SK-N-SH treated with all-trans-retinoic acid at 6 μM for 48 hours (cell line): ENCODE measurements at regions not wholly inside any gene's neighbourhood (a gene's known extent, or its start where the extent isn't known, plus 50 kb on each side); places are given as distances from the start of the nearest gene placed in this dataset.

Experiments used
- ATAC-seq: fragments of 200-7000 bp; cut with Tn5 transposase; 3 replicates; pipeline ENCODE4 v1.9.1; 2020; ENCODE audit warnings: mild to moderate bottlenecking, moderate library complexity
- ARNTL ChIP-seq: fragments of 450-650 bp; formaldehyde crosslinking; IDR thresholded peaks from 2 replicates; pipeline ENCODE4 v1.5.0; 2020; ENCODE audit warnings: low read depth, mild to moderate bottlenecking, moderate library complexity, borderline replicate concordance
- BACH2 ChIP-seq: fragments of 250-450 bp; sonication (Bioruptor Pico); IDR thresholded peaks from 2 replicates; pipeline ENCODE4 v1.9.0; 2021; ENCODE audit warnings: mild to moderate bottlenecking, borderline replicate concordance
- CSDC2 ChIP-seq: fragments of 250-450 bp; sonication (Bioruptor Pico); IDR thresholded peaks from 2 replicates; pipeline ENCODE4 v1.5.0; 2020; ENCODE audit warnings: mild to moderate bottlenecking, moderate library complexity
- ESRRG ChIP-seq: fragments of 250-450 bp; sonication (Bioruptor Pico); IDR thresholded peaks from 2 replicates; pipeline ENCODE4 v1.6.1; 2021; ENCODE audit warnings: mild to moderate bottlenecking
- GLIS3 ChIP-seq: fragments of 250-450 bp; sonication (Bioruptor Pico); IDR thresholded peaks from 2 replicates; pipeline ENCODE4 v1.5.0; 2020; ENCODE audit warnings: mild to moderate bottlenecking, moderate library complexity
- ISL1 ChIP-seq: fragments of 250-450 bp; sonication (Bioruptor Pico); IDR thresholded peaks from 2 replicates; pipeline ENCODE4 v2.1.2; 2022; ENCODE audit warnings: mild to moderate bottlenecking, moderate library complexity
- OSR1 ChIP-seq: fragments of 250-450 bp; sonication (Bioruptor Pico); IDR thresholded peaks from 2 replicates; pipeline ENCODE4 v1.8.0; 2022; ENCODE audit warnings: moderate library complexity, mild to moderate bottlenecking, inconsistent platforms
- RARB ChIP-seq: fragments of 250-450 bp; sonication (Bioruptor Pico); IDR thresholded peaks from 2 replicates; pipeline ENCODE4 v1.8.0; 2021; ENCODE audit warnings: mild to moderate bottlenecking, moderate library complexity
- SNAI2 ChIP-seq: fragments of 250-450 bp; sonication (Bioruptor Pico); IDR thresholded peaks from 2 replicates; pipeline ENCODE4 v1.5.0; 2020; ENCODE audit warnings: mild to moderate bottlenecking, moderate library complexity
- TCF4 ChIP-seq: fragments of 250-450 bp; sonication (Bioruptor Pico); IDR thresholded peaks from 2 replicates; pipeline ENCODE4 v1.8.0; 2021; ENCODE audit warnings: mild to moderate bottlenecking, moderate library complexity, borderline replicate concordance
- TOX ChIP-seq: fragments of 250-450 bp; sonication (Bioruptor Pico); IDR thresholded peaks from 2 replicates; pipeline ENCODE4 v1.8.0; 2021; ENCODE audit warnings: mild to moderate bottlenecking, moderate library complexity, borderline replicate concordance
- ZC3H10 ChIP-seq: fragments of 250-450 bp; sonication (Bioruptor Pico); IDR thresholded peaks from 2 replicates; pipeline ENCODE4 v1.5.1; 2021; ENCODE audit warnings: mild to moderate bottlenecking, moderate library complexity
- ZFP3 ChIP-seq: fragments of 250-450 bp; sonication (Bioruptor Pico); IDR thresholded peaks from 2 replicates; pipeline ENCODE4 v1.5.0; 2020; ENCODE audit warnings: mild to moderate bottlenecking, moderate library complexity
- ZFP30 ChIP-seq: fragments of 450-650 bp; formaldehyde crosslinking; IDR thresholded peaks from 2 replicates; pipeline ENCODE4 v1.5.0; 2022; ENCODE audit warnings: mild to moderate bottlenecking, moderate library complexity
- ZNF70 ChIP-seq: fragments of 450-650 bp; formaldehyde crosslinking; IDR thresholded peaks from 2 replicates; pipeline ENCODE4 v1.5.0; 2020; ENCODE audit warnings: mild to moderate bottlenecking, moderate library complexity
- ZNF8 ChIP-seq: fragments of 450-650 bp; formaldehyde crosslinking; IDR thresholded peaks from 2 replicates; pipeline ENCODE4 v1.5.0; 2020; ENCODE audit warnings: mild to moderate bottlenecking, moderate library complexity
- TF ChIP-seq, protein P1 (sequence below): fragments of 250-450 bp; sonication (Bioruptor Pico); IDR thresholded peaks from 2 replicates; pipeline ENCODE4 v1.5.1; 2021; ENCODE audit warnings: mild to moderate bottlenecking, moderate library complexity
- TF ChIP-seq, protein P2 (sequence below): fragments of 250-450 bp; sonication (Bioruptor Pico); IDR thresholded peaks from 2 replicates; pipeline ENCODE4 v1.5.1; 2020; ENCODE audit warnings: low read depth, mild to moderate bottlenecking, moderate library complexity
- TF ChIP-seq, protein P3 (sequence below): fragments of 250-450 bp; sonication (Bioruptor Pico); IDR thresholded peaks from 2 replicates; pipeline ENCODE4 v1.8.0; 2020; ENCODE audit warnings: mild to moderate bottlenecking, moderate library complexity, borderline replicate concordance
- TF ChIP-seq, protein P4 (sequence below): fragments of 250-450 bp; sonication (Bioruptor Pico); IDR thresholded peaks from 2 replicates; pipeline ENCODE4 v1.8.0; 2021; ENCODE audit warnings: low read depth, mild to moderate bottlenecking, moderate library complexity, borderline replicate concordance
- TF ChIP-seq, protein P5 (sequence below): fragments of 250-450 bp; sonication (Bioruptor Pico); IDR thresholded peaks from 2 replicates; pipeline ENCODE4 v1.5.0; 2020; ENCODE audit warnings: mild to moderate bottlenecking, moderate library complexity

DNA sequence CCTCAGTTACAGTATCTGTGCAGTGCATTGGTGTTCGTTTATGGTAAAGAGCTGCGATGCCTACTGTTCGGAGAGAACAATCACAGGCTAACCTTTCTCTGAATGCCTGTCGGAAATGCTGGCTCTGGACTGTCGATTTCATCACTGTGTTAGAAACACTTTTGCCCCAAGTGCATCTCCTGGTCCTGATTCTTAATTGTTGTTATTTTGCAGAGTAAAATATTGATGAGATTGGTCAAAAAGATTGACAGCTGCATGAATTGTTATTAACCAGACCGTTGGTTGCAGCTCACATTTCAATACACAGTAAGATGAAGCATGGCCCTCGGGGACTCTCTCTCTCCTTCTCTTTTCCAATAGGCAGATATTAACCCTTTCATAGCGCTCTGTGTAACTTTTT, 557.4 kb upstream of the ADARB2 start (continued):
- TF ChIP-seq TCF4 (CRISPR knock-in tag), result no peak
- TF ChIP-seq, protein P1, sequence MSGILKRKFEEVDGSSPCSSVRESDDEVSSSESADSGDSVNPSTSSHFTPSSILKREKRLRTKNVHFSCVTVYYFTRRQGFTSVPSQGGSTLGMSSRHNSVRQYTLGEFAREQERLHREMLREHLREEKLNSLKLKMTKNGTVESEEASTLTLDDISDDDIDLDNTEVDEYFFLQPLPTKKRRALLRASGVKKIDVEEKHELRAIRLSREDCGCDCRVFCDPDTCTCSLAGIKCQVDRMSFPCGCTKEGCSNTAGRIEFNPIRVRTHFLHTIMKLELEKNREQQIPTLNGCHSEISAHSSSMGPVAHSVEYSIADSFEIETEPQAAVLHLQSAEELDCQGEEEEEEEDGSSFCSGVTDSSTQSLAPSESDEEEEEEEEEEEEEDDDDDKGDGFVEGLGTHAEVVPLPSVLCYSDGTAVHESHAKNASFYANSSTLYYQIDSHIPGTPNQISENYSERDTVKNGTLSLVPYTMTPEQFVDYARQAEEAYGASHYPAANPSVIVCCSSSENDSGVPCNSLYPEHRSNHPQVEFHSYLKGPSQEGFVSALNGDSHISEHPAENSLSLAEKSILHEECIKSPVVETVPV (CRISPR knock-in tag), result no peak
- no peak for TF ChIP-seq ZNF70
- TF ChIP-seq, all 23 proteins: peak for 0

DNA sequence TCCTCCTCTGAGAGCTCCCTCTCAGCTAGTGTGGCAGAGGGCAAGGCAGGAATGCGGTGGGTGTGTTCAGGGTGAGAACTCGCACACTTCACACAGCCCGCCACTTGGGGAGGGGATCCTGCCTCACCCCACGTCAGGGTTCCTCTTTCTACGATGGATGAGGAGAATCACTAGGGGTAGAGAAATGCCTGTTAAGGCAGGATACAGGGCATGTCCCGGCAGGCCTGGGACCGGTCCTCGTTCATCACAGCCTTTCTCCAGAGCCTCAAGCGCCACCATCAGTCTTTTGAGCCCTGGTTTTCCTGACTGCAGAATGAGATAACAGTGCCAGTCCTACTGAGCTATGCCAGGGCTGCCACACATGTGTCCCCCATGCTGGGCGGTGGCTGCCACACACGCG, 546.7 kb upstream of the ADARB2 start:
- TF ChIP-seq SNAI2 (no peak), OSR1 (no peak), RARB (CRISPR knock-in tag) (no peak), ZFP30 (CRISPR knock-in tag) (no peak), BACH2 (no peak)
- TF ChIP-seq, protein P2, sequence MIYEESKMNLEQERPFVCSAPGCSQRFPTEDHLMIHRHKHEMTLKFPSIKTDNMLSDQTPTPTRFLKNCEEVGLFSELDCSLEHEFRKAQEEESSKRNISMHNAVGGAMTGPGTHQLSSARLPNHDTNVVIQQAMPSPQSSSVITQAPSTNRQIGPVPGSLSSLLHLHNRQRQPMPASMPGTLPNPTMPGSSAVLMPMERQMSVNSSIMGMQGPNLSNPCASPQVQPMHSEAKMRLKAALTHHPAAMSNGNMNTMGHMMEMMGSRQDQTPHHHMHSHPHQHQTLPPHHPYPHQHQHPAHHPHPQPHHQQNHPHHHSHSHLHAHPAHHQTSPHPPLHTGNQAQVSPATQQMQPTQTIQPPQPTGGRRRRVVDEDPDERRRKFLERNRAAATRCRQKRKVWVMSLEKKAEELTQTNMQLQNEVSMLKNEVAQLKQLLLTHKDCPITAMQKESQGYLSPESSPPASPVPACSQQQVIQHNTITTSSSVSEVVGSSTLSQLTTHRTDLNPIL (CRISPR knock-in tag), result no peak
- no peak for ATAC-seq

DNA sequence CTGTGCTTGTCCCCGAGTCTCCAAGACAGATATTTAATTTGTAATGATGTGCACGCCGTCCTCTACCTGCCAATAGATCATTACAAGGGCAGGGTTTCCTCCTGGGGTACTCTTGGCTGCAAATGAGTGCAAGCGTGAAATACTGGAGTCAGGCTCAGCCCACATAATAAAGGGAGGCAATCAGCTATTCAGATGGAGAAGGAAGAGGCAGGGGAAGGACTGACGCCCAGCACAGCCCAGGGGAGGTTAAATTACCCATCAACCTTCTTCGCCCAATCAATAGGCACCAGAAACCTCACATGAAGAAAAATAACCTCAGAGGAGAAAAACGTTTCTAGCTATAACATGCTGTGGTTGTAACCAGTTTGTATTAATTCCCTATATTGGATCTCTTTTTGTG, 544.9 kb upstream of the ADARB2 start:
- no peak for ATAC-seq
- TF ChIP-seq ISL1 (no peak), OSR1 (no peak), TCF4 (CRISPR knock-in tag) (no peak), ZFP3 (CRISPR knock-in tag) (no peak), RARB (CRISPR knock-in tag) (no peak), ZC3H10 (CRISPR knock-in tag) (no peak), ARNTL (CRISPR knock-in tag) (no peak), GLIS3 (CRISPR knock-in tag) (no peak), CSDC2 (CRISPR knock-in tag) (no peak), ESRRG (CRISPR knock-in tag) (no peak), TOX (no peak)
- TF ChIP-seq, protein P3, sequence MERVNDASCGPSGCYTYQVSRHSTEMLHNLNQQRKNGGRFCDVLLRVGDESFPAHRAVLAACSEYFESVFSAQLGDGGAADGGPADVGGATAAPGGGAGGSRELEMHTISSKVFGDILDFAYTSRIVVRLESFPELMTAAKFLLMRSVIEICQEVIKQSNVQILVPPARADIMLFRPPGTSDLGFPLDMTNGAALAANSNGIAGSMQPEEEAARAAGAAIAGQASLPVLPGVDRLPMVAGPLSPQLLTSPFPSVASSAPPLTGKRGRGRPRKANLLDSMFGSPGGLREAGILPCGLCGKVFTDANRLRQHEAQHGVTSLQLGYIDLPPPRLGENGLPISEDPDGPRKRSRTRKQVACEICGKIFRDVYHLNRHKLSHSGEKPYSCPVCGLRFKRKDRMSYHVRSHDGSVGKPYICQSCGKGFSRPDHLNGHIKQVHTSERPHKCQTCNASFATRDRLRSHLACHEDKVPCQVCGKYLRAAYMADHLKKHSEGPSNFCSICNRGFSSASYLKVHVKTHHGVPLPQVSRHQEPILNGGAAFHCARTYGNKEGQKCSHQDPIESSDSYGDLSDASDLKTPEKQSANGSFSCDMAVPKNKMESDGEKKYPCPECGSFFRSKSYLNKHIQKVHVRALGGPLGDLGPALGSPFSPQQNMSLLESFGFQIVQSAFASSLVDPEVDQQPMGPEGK (CRISPR knock-in tag), result no peak
- TF ChIP-seq, protein P4, sequence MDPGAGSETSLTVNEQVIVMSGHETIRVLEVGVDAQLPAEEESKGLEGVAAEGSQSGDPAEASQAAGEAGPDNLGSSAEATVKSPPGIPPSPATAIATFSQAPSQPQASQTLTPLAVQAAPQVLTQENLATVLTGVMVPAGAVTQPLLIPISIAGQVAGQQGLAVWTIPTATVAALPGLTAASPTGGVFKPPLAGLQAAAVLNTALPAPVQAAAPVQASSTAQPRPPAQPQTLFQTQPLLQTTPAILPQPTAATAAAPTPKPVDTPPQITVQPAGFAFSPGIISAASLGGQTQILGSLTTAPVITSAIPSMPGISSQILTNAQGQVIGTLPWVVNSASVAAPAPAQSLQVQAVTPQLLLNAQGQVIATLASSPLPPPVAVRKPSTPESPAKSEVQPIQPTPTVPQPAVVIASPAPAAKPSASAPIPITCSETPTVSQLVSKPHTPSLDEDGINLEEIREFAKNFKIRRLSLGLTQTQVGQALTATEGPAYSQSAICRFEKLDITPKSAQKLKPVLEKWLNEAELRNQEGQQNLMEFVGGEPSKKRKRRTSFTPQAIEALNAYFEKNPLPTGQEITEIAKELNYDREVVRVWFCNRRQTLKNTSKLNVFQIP (CRISPR knock-in tag), result no peak
- TF ChIP-seq, protein P1 (CRISPR knock-in tag), result no peak

DNA sequence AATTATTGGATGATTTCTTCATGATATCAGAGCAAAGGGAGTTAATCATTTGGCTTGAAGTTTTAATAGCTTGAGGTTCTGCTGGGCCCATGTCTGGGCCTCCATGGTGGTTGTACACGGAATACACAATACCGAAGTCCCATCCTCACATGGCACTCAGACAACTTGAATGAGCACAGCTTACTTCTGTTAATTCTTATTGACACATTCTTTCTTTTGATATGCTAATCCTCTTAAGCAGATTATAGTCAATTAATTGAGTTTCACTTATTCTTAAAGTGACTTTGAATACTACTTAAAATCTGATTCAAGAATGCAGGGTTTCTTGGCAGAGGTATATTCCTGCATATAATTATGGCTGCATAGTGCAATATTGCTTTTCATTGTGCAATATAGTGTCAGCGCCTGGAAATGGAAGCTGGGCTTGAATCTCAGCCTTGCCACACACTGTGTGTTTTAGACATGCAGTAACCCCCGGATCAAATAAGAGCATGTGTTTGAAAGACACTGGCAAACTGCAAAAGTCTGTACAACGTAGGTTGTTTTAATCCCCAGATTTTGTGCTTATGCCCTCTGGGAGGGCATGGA, 543.5 kb upstream of the ADARB2 start:
- no peak for ATAC-seq
- no peak for TF ChIP-seq TCF4 (CRISPR knock-in tag)
- TF ChIP-seq, protein P3 (CRISPR knock-in tag), result no peak
- TF ChIP-seq BACH2, result no peak
- TF ChIP-seq ZC3H10 (CRISPR knock-in tag), result no peak
- no peak for TF ChIP-seq GLIS3 (CRISPR knock-in tag)
- TF ChIP-seq, protein P5, sequence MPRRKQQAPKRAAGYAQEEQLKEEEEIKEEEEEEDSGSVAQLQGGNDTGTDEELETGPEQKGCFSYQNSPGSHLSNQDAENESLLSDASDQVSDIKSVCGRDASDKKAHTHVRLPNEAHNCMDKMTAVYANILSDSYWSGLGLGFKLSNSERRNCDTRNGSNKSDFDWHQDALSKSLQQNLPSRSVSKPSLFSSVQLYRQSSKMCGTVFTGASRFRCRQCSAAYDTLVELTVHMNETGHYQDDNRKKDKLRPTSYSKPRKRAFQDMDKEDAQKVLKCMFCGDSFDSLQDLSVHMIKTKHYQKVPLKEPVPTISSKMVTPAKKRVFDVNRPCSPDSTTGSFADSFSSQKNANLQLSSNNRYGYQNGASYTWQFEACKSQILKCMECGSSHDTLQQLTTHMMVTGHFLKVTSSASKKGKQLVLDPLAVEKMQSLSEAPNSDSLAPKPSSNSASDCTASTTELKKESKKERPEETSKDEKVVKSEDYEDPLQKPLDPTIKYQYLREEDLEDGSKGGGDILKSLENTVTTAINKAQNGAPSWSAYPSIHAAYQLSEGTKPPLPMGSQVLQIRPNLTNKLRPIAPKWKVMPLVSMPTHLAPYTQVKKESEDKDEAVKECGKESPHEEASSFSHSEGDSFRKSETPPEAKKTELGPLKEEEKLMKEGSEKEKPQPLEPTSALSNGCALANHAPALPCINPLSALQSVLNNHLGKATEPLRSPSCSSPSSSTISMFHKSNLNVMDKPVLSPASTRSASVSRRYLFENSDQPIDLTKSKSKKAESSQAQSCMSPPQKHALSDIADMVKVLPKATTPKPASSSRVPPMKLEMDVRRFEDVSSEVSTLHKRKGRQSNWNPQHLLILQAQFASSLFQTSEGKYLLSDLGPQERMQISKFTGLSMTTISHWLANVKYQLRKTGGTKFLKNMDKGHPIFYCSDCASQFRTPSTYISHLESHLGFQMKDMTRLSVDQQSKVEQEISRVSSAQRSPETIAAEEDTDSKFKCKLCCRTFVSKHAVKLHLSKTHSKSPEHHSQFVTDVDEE (CRISPR knock-in tag), result no peak
- no peak for TF ChIP-seq ARNTL (CRISPR knock-in tag)
- no peak for TF ChIP-seq CSDC2 (CRISPR knock-in tag)
- no peak for TF ChIP-seq ZFP3 (CRISPR knock-in tag)
- TF ChIP-seq, protein P2 (CRISPR knock-in tag), result no peak
- TF ChIP-seq ZNF70, result no peak
- no peak for TF ChIP-seq ZNF8 (CRISPR knock-in tag)
- TF ChIP-seq ESRRG (CRISPR knock-in tag), result no peak
- TF ChIP-seq TOX, result no peak
